ENCODE measurements at regions not wholly inside any gene's neighbourhood (a gene's known extent, or its start where the extent isn't known, plus 50 kb on each side); places are given as distances from the start of the nearest gene placed in this dataset.

DNA sequence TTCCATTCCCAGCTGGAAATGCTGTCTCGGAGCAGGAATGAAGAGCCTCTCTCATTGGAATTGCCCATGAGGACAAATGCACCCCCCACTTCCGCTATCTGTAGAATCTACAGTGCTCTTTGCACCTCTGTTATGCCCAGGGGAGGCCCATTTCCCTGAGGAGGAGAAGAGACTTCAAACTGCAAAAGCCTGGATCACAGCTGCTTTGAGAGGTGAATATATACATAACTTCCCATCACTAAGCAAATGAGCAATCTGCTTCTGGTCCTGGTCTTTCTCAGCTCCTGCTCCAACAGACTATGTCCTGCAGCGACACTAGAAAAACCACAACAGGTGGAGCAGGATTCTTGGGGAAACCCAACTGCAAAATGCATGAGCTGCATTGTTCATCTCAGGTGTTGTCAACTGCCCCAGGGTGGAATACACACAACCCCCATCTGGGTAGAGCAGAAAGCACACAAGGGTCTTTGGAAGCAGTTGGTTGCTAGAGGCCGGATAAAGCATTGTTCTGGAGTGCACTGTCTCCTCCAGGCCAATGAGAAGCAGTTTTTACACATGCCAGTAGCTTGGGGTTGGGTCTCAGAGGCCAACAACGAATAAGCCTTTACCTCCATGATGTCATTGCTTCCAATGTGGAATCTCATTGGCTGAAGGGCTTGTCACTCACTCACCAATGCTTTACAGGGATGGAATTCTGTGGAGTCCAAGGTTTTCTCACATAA lies 67.7 kb upstream of the RAB4A start:
- 86% methylated on average over 5 of the region's 5 CpGs for WGBS
- Histone ChIP-seq H3K36me3 (ENCODE audit: insufficient read depth) (no peaks in the 10 kb centered on the region), H3K4me3 (ENCODE audit: low read depth, low read length) (no peak overlapping the region), H3K27ac (ENCODE audit: low read depth) (no peak overlapping the region), H3K4me1 (ENCODE audit: insufficient read depth) (no peaks in the 10 kb centered on the region)
- peak; percentile 88 for DNase-seq (ENCODE audit: extremely low spot score)

DNA sequence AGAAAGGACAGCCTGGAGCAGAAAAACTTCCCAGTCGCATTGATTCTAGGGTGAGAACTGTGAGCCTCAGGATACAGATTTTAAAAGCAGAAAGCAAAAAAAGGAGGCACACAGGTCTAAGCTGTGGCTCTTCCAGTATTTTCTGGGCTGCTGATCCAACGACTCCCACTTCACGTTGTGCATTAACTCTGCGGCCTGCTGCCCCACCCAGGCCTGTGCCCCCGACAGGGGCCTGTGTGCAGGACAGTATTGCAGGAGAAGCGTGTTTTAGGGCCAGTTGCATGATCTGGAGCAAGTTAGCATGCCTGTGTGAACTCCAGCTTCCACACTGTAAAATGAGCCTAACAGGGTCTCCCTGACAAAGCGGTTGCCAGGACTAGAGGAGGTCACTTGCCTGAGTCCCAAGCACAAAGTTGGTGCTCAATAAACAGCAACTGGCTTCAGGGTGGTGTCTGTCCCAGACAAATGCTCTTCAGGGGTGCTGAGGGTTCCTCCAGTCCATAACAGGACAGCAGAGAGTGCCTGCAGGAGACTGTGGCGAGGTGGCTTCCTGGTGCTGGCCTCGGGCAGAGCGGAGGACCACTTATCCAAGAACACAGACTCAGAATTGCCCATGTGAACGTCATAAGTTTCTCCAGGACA lies 66.8 kb upstream of the RAB4A start:
- no peak overlapping the region for H3K4me3 ChIP-seq (ENCODE audit: low read depth, low read length)
- H3K4me1 ChIP-seq (ENCODE audit: insufficient read depth), result no peaks in the 10 kb centered on the region
- no peak for DNase-seq (ENCODE audit: extremely low spot score)
- H3K36me3 ChIP-seq (ENCODE audit: insufficient read depth), result no peaks in the 10 kb centered on the region
- 83% methylated on average over 11 of the region's 11 CpGs for WGBS
- H3K27ac ChIP-seq (ENCODE audit: low read depth), result no peak overlapping the region

- Histone ChIP-seq H3K4me3 (ENCODE audit: low read depth, low read length) (no peak overlapping the region), H3K27ac (ENCODE audit: low read depth) (no peak overlapping the region), H3K4me1 (ENCODE audit: insufficient read depth) (no peaks in the 10 kb centered on the region), H3K36me3 (ENCODE audit: insufficient read depth) (no peaks in the 10 kb centered on the region)
- peak; percentile 71 for DNase-seq (ENCODE audit: extremely low spot score)
- 31% methylated on average over 17 of the region's 17 CpGs for WGBS
Measured at GRCh38 chr1:229204921-229205777, 65.8 kb upstream of the RAB4A start.

GRCh38 chr1:229205854-229206253 lies 65.1 kb upstream of the RAB4A start:
- no peaks in the 10 kb centered on the region for H3K36me3 ChIP-seq (ENCODE audit: insufficient read depth)

GRCh38 chr1:229207916-229208315 lies 63.0 kb upstream of the RAB4A start:
- H3K27ac ChIP-seq (ENCODE audit: low read depth), result no peak overlapping the region
- no peaks in the 10 kb centered on the region for H3K36me3 ChIP-seq (ENCODE audit: insufficient read depth)
- H3K4me1 ChIP-seq (ENCODE audit: insufficient read depth), result no peaks in the 10 kb centered on the region
- no peak for DNase-seq (ENCODE audit: extremely low spot score)
- 88% methylated on average over 3 of the region's 3 CpGs for WGBS
- no peak overlapping the region for H3K4me3 ChIP-seq (ENCODE audit: low read depth, low read length)

More at GRCh38 chr1:229205854-229206253, 65.1 kb upstream of the RAB4A start:
- Histone ChIP-seq H3K4me3 (ENCODE audit: low read depth, low read length) (no peak overlapping the region), H3K4me1 (ENCODE audit: insufficient read depth) (no peaks in the 10 kb centered on the region), H3K27ac (ENCODE audit: low read depth) (no peak overlapping the region)
- WGBS, result 76% methylated on average over 8 of the region's 8 CpGs
- no peak for DNase-seq (ENCODE audit: extremely low spot score)

DNA sequence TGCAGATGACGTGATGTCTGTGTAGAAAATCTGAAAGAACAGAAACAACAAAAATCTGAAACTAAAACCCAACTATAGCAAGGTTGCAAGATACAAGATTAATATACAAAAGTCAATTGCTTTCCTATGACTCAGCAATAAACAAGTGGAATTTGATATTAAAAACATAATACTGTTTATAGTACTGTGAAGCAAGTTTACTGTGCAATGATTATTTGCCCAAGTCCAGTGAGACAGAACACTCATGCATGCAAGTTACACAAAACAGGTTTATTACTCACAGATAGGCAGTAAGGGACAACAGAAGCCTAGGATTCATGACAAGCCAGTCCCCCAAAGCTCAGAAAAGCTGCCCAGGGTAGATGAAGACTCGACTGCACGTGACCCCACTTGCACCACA lies 62.4 kb upstream of the RAB4A start:
- no peak for DNase-seq (ENCODE audit: extremely low spot score)
- no peak overlapping the region for H3K4me3 ChIP-seq (ENCODE audit: low read depth, low read length)
- 83% methylated on average over 3 of the region's 3 CpGs for WGBS
- H3K36me3 ChIP-seq (ENCODE audit: insufficient read depth), result no peaks in the 10 kb centered on the region
- no peaks in the 10 kb centered on the region for H3K4me1 ChIP-seq (ENCODE audit: insufficient read depth)
- no peak overlapping the region for H3K27ac ChIP-seq (ENCODE audit: low read depth)

DNA sequence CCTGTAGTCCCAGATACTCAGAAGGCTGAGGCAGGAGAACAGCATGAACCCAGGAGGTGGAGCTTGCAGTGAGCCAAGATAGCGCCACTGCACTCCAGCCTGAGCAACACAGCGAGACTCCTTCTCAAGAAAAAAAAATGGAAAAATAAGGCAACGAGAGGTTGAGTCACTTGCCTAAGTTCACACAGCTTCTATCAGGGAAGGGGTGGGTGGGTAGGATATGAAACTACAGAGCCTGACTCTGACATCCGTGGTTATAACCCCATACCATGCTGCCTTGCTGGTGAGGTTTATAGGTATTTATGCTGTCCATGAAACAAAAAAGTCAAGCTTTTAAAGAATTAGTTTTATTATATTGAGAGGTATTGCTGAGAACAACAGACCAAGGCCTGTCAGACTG lies 61.5 kb upstream of the RAB4A start:
- H3K4me3 ChIP-seq (ENCODE audit: low read depth, low read length), result no peak overlapping the region
- DNase-seq (ENCODE audit: extremely low spot score), result no peak
- no peaks in the 10 kb centered on the region for H3K4me1 ChIP-seq (ENCODE audit: insufficient read depth)
- WGBS, result 85% methylated on average over 4 of the region's 4 CpGs
- no peaks in the 10 kb centered on the region for H3K36me3 ChIP-seq (ENCODE audit: insufficient read depth)
- no peak overlapping the region for H3K27ac ChIP-seq (ENCODE audit: low read depth)

- H3K27ac ChIP-seq (ENCODE audit: low read depth), result no peak overlapping the region
- no peaks in the 10 kb centered on the region for H3K4me1 ChIP-seq (ENCODE audit: insufficient read depth)
- no peaks in the 10 kb centered on the region for H3K36me3 ChIP-seq (ENCODE audit: insufficient read depth)
- no peak overlapping the region for H3K4me3 ChIP-seq (ENCODE audit: low read depth, low read length)
- DNase-seq (ENCODE audit: extremely low spot score), result no peak
- 78% methylated on average over 4 of the region's 4 CpGs for WGBS
Measured at GRCh38 chr1:229209816-229210215, 61.1 kb upstream of the RAB4A start.

DNA sequence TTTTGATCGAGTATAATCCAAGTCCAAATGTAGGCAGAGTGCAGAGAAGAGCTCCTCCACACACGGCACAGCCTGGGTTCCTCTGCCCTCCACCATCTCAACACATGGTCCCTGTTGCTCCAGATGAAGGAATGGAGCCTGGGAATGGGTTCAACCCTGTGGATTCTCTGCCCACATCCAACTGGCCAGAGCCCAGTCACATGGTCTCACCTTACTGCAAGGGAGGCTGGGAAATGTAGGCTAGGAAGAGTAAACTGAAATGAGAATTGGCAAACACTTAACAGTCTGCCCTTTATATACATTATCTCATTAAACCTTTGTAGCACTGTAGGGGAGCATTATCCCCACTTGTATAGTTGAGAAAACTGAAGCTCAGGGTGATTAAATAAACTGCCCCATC lies 60.1 kb upstream of the RAB4A start:
- Histone ChIP-seq H3K4me3 (ENCODE audit: low read depth, low read length) (no peak overlapping the region), H3K36me3 (ENCODE audit: insufficient read depth) (no peaks in the 10 kb centered on the region), H3K4me1 (ENCODE audit: insufficient read depth) (no peaks in the 10 kb centered on the region), H3K27ac (ENCODE audit: low read depth) (no peak overlapping the region)
- DNase-seq (ENCODE audit: extremely low spot score), result no peak
- over 99% methylated on average over 2 of the region's 2 CpGs for WGBS

GRCh38 chr1:229213797-229214196 lies 57.1 kb upstream of the RAB4A start:
- Histone ChIP-seq H3K4me1 (ENCODE audit: insufficient read depth) (no peaks in the 10 kb centered on the region), H3K4me3 (ENCODE audit: low read depth, low read length) (no peak overlapping the region), H3K27ac (ENCODE audit: low read depth) (no peak overlapping the region), H3K36me3 (ENCODE audit: insufficient read depth) (no peaks in the 10 kb centered on the region)
- DNase-seq (ENCODE audit: extremely low spot score), result no peak
- WGBS, result 93% methylated on average over 2 of the region's 2 CpGs

- H3K36me3 ChIP-seq (ENCODE audit: insufficient read depth), result no peaks in the 10 kb centered on the region
- 69% methylated on average over 8 of the region's 8 CpGs for WGBS
- no peak for DNase-seq (ENCODE audit: extremely low spot score)
- H3K4me3 ChIP-seq (ENCODE audit: low read depth, low read length), result no peak overlapping the region
- no peak overlapping the region for H3K27ac ChIP-seq (ENCODE audit: low read depth)
- peaks cover 2% of the 10 kb centered on the region for H3K4me1 ChIP-seq (ENCODE audit: insufficient read depth)
Measured at GRCh38 chr1:229217716-229218115, 53.2 kb upstream of the RAB4A start.

DNA sequence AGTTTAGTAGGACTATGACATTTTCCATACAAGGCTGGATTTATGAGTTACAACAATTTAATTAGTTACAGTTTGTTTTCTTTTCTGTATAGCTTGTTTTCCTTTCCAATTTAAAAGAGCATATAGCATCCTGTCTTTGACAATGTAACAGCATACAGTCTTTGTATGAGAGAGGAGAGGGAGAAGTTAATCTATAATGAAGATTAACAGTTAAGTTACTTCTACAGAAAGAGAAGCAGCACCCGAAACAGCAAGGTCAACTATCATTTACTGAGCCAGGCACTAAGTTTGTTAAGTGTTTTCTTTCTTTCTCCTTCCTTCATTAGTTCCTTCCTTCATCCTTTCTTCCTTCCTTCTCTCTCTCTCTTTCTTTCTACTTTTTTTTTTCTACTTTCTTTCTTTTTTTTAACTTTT lies 52.3 kb upstream of the RAB4A start:
- no peak overlapping the region for H3K27ac ChIP-seq (ENCODE audit: low read depth)
- 63% methylated on average over 1 of the region's 1 CpG for WGBS
- H3K4me1 ChIP-seq (ENCODE audit: insufficient read depth), result peaks cover 2% of the 10 kb centered on the region
- no peak for DNase-seq (ENCODE audit: extremely low spot score)
- H3K36me3 ChIP-seq (ENCODE audit: insufficient read depth), result no peaks in the 10 kb centered on the region
- no peak overlapping the region for H3K4me3 ChIP-seq (ENCODE audit: low read depth, low read length)

DNA sequence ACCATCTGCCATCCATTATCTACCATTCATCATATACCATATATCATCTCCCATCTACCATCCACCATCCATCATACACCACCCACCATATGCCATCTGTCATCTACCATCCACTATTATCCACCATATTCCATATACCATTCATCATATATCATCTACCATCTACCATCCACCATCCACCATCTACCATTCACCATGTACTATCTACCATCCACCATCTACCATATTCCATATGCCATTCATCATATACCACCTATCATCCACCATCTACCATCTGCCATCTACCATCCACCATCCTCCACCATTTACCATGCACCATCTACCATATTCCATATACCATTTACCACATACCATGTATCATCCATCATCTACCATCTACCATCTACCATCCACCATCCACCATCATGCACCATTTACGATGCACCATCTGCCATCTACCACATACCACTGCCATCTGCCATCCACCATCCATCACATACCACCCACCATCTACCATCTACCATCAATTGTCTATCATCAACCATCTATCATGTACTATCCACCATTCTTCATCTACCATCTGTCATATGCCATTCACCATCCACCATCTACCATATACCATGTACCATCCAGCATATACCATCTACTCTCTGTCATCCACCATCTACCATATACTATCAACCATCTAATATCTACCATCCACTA lies 50.6 kb upstream of the RAB4A start:
- 25% methylated on average over 1 of the region's 1 CpG for WGBS

More for the DNA sequence above, 50.6 kb upstream of the RAB4A start:
- DNase-seq (ENCODE audit: extremely low spot score), result no peak
- peak overlapping the region; percentile 35 for H3K27ac ChIP-seq (ENCODE audit: low read depth)
- no peak overlapping the region for H3K4me3 ChIP-seq (ENCODE audit: low read depth, low read length)
- H3K4me1 ChIP-seq (ENCODE audit: insufficient read depth), result peaks cover 2% of the 10 kb centered on the region
- H3K36me3 ChIP-seq (ENCODE audit: insufficient read depth), result no peaks in the 10 kb centered on the region
